GM12892 (cell line): ENCODE measurements at regions not wholly inside any gene's neighbourhood (a gene's known extent, or its start where the extent isn't known, plus 50 kb on each side); places are given as distances from the start of the nearest gene placed in this dataset.

Source experiments
- POLR2A ChIP-seq: IDR thresholded peaks from 2 replicates; pipeline ENCODE4 v1.6.1; 2011; ENCODE audit warnings: low read depth, low read length, control low read depth
- POLR2AphosphoS5 ChIP-seq: IDR thresholded peaks from 2 replicates; pipeline ENCODE4 v1.6.1; 2011; ENCODE audit warnings: low read depth, low read length, control low read depth
- TAF1 ChIP-seq: IDR thresholded peaks from 2 replicates; pipeline ENCODE4 v1.6.1; 2011; ENCODE audit warnings: low read depth, mild to moderate bottlenecking, control low read depth, low read length, borderline replicate concordance

DNA sequence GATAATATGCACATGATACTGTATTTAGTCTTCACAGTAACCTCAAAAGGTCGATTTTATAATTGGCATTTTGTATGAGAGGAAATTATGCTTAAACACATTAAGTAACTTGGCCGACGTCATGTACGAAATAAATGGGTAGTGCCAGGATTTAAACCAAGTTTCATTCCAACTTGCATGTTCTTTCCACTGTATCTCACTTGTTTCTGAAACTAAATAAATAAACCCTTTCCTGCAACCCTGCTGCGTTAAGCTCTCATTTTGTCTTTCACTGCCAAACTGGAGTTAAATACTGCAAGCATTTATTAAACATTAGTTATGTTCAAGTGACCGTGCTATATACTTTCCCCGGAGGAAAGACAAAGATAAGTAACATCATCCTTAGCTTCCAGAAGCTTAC is 293.9 kb upstream of the PRKD1 start:
- TF ChIP-seq POLR2A (no peak), TAF1 (no peak), POLR2AphosphoS5 (no peak)
